ENCODE measurements at regions not wholly inside any gene's neighbourhood (a gene's known extent, or its start where the extent isn't known, plus 50 kb on each side); places are given as distances from the start of the nearest gene placed in this dataset.

DNA sequence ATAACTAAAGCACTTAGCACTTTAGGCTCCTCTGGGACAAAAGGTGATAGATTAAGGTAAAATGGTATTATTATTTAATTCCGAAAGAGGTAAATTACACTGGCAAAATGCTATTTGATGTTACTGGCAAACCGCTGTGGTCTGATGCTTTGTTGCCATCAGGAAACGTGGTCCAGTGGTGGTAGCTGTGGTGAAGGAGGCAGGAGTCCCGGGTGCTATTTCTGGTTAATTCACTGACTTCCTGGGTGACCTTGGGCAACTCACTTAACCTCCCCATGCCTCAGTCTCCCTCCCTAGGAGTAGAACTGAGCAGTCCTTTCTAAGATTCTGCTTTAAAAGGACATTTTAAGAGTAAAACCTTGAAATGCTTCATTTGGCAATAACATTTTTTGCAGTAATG, 233.4 kb downstream of the ZPLD1 start:
- no peak for TF ChIP-seq EZH2 (IDR thresholded peaks at IDR 0.05)
- TF ChIP-seq, protein P1, sequence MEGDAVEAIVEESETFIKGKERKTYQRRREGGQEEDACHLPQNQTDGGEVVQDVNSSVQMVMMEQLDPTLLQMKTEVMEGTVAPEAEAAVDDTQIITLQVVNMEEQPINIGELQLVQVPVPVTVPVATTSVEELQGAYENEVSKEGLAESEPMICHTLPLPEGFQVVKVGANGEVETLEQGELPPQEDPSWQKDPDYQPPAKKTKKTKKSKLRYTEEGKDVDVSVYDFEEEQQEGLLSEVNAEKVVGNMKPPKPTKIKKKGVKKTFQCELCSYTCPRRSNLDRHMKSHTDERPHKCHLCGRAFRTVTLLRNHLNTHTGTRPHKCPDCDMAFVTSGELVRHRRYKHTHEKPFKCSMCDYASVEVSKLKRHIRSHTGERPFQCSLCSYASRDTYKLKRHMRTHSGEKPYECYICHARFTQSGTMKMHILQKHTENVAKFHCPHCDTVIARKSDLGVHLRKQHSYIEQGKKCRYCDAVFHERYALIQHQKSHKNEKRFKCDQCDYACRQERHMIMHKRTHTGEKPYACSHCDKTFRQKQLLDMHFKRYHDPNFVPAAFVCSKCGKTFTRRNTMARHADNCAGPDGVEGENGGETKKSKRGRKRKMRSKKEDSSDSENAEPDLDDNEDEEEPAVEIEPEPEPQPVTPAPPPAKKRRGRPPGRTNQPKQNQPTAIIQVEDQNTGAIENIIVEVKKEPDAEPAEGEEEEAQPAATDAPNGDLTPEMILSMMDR (IDR thresholded peaks at IDR 0.05), result no peak

Measured in neural progenitor cell (in vitro differentiated cells).